ENCODE measurements at regions not wholly inside any gene's neighbourhood (a gene's known extent, or its start where the extent isn't known, plus 50 kb on each side); places are given as distances from the start of the nearest gene placed in this dataset.

DNA sequence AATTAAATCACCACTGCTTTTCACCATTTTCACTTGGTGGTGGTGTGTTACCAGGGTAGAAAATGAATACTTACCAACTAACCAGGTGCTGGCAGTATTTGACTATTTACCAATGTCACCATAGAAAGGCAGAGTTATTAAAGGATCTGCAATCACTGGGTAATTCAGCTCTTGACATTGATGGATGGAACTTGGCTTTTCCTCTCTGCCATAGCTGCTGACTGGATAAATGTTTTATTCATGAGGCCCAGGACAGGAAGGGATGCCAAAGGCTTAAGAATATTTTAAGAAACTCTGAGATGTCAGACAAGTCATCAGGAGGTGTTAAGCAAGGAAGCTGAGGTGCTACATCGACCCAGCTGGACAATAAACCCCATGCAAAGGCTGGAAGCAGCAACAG lies 495.5 kb upstream of the CFAP20DC start:
- Histone ChIP-seq H3K27ac (ENCODE audit: low read length) (no peak overlapping the region), H3K4me1 (ENCODE audit: control insufficient read depth, insufficient read depth, low read length) (no peaks in the 10 kb centered on the region), H3K9me3 (ENCODE audit: control insufficient read depth, low read depth, low read length) (no peaks in the 10 kb centered on the region), H3K27me3 (ENCODE audit: control insufficient read depth, insufficient read depth, low read length) (peaks cover 6% of the 10 kb centered on the region), H3K36me3 (ENCODE audit: control insufficient read depth, insufficient read depth, low read length) (no peaks in the 10 kb centered on the region), H3K4me3 (ENCODE audit: low read length) (no peak overlapping the region)
- WGBS (ENCODE audit: insufficient coverage, low lambda C conversion rate) = no CpG with 5 or more reads among the region's 1 CpG
- no peak for DNase-seq

- no peak for DNase-seq
- Histone ChIP-seq H3K36me3 (ENCODE audit: control insufficient read depth, insufficient read depth, low read length) (no peaks in the 10 kb centered on the region), H3K27ac (ENCODE audit: low read length) (no peak overlapping the region), H3K4me3 (ENCODE audit: low read length) (no peak overlapping the region), H3K9me3 (ENCODE audit: control insufficient read depth, low read depth, low read length) (no peaks in the 10 kb centered on the region), H3K4me1 (ENCODE audit: control insufficient read depth, insufficient read depth, low read length) (no peaks in the 10 kb centered on the region), H3K27me3 (ENCODE audit: control insufficient read depth, insufficient read depth, low read length) (peaks cover 6% of the 10 kb centered on the region)
- no CpG with 5 or more reads among the region's 3 CpGs for WGBS (ENCODE audit: insufficient coverage, low lambda C conversion rate)
These were observed 492.5 kb upstream of the CFAP20DC start for GRCh38 chr3:59542276-59542675.

DNA sequence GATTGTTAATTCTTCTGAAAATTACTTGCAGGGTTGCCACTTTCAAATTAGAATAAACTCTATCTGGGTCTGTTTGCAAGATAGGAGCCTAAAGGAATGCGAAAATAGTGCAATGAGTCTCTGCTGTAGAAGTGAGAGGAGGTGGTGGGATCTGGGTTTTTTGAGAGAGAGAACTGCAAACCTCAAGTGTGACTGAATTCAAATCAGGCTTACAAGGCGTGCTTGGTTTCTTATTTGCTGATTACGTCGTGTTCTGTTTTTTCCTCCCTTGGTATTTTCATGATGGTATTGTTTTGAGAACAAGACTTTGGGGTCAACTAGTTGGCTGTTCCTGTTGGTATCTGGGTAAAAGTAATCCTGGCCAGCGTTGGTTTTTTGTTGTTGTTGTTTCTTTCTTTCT lies 490.9 kb upstream of the CFAP20DC start:
- no peaks in the 10 kb centered on the region for H3K9me3 ChIP-seq (ENCODE audit: control insufficient read depth, low read depth, low read length)
- H3K27me3 ChIP-seq (ENCODE audit: control insufficient read depth, insufficient read depth, low read length) = peaks cover 6% of the 10 kb centered on the region
- 96% methylated on average over 2 of the region's 5 CpGs for WGBS (ENCODE audit: insufficient coverage, low lambda C conversion rate)
- H3K4me3 ChIP-seq (ENCODE audit: low read length) = no peak overlapping the region
- DNase-seq = no peak
- no peaks in the 10 kb centered on the region for H3K4me1 ChIP-seq (ENCODE audit: control insufficient read depth, insufficient read depth, low read length)
- no peaks in the 10 kb centered on the region for H3K36me3 ChIP-seq (ENCODE audit: control insufficient read depth, insufficient read depth, low read length)
- H3K27ac ChIP-seq (ENCODE audit: low read length) = no peak overlapping the region

DNA sequence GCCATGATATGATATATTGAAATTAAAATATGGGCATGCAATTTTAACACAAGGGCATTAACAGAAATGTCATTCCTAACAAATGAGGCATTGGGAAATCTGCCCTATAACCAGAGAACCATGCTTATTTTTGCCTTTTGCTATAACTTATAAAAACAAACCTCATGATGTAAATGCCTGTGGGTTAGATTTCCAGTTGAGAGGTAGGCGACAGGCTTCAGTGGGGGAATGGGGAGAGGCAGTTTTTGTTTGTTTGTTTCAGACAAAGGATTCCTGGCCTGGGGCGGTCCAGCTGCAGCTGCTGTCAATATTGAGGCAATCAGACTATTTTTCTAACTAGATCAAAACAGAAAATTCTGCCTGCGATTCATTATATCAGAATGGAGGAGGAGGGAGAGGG lies 490.4 kb upstream of the CFAP20DC start:
- Histone ChIP-seq H3K9me3 (ENCODE audit: control insufficient read depth, low read depth, low read length) (no peaks in the 10 kb centered on the region), H3K27ac (ENCODE audit: low read length) (no peak overlapping the region), H3K36me3 (ENCODE audit: control insufficient read depth, insufficient read depth, low read length) (no peaks in the 10 kb centered on the region), H3K4me1 (ENCODE audit: control insufficient read depth, insufficient read depth, low read length) (no peaks in the 10 kb centered on the region), H3K27me3 (ENCODE audit: control insufficient read depth, insufficient read depth, low read length) (peaks cover 3% of the 10 kb centered on the region), H3K4me3 (ENCODE audit: low read length) (no peak overlapping the region)
- 86% methylated on average over 2 of the region's 3 CpGs for WGBS (ENCODE audit: insufficient coverage, low lambda C conversion rate)
- no peak for DNase-seq

DNA sequence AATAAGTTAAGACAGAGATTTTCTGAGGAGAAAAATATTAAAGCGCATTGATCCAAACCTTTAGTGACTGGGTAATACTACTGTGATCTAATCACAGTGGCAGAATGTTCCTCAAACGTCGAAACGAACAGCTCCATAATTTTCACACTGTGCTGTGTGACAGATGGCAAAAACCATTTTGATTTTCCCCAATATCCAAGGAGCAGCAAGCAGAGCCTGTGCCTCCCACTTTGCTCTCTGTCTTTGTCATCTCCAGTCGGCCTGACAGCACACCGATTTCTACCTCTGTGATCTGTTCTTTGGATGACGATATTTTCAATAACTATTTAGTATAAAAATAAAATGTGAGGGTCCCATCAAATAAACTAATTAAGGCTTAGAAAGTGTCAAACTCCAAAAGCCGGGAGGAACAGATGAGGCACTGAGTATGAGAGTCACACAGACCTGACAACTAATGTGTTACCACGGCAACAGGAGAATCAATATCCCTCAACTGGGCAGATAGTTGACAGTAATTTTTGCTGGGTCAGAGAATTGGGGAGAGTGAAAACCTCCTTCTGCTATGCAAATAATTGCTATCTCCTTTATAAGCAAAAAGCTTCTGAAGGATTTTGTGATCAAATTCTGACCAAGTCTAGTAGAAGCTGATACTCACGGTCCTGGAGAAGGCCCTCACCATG lies 489.1 kb upstream of the CFAP20DC start:
- no peaks in the 10 kb centered on the region for H3K4me1 ChIP-seq (ENCODE audit: control insufficient read depth, insufficient read depth, low read length)
- 56% methylated on average over 3 of the region's 10 CpGs for whole genome bisulfite sequencing (ENCODE audit: insufficient coverage, low lambda C conversion rate)
- no peaks in the 10 kb centered on the region for H3K9me3 ChIP-seq (ENCODE audit: control insufficient read depth, low read depth, low read length)
- peaks cover 3% of the 10 kb centered on the region for H3K27me3 ChIP-seq (ENCODE audit: control insufficient read depth, insufficient read depth, low read length)
- H3K27ac ChIP-seq (ENCODE audit: low read length) = no peak overlapping the region
- H3K36me3 ChIP-seq (ENCODE audit: control insufficient read depth, insufficient read depth, low read length) = no peaks in the 10 kb centered on the region
- no peak overlapping the region for H3K4me3 ChIP-seq (ENCODE audit: low read length)
- no peak for DNase-seq

DNA sequence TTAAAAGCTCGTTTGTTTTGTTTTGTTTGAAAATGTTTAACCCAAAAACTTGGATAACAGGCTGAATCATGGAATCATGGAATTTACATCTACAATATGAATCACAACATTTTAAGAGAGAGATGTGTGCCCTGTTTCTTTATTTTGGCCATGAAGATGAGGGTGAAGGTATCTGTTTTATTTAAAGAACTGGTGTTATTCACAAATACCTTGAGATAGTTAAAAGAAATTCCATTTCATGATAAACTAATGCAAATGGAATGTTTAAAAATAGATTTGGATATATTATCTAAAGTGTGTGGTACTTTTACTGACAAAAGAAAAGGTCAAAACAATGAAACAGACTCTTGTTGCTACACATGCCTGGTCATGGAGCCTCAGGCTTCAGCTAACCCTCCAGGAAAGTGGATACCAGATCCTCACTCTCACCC lies 486.0 kb upstream of the CFAP20DC start:
- no peaks in the 10 kb centered on the region for H3K9me3 ChIP-seq (ENCODE audit: control insufficient read depth, low read depth, low read length)
- no peak overlapping the region for H3K27ac ChIP-seq (ENCODE audit: low read length)
- H3K4me1 ChIP-seq (ENCODE audit: control insufficient read depth, insufficient read depth, low read length) = no peaks in the 10 kb centered on the region
- no peak overlapping the region for H3K4me3 ChIP-seq (ENCODE audit: low read length)
- WGBS (ENCODE audit: insufficient coverage, low lambda C conversion rate) = no CpG with 5 or more reads among the region's 1 CpG
- DNase-seq = no peak
- H3K36me3 ChIP-seq (ENCODE audit: control insufficient read depth, insufficient read depth, low read length) = no peaks in the 10 kb centered on the region
- H3K27me3 ChIP-seq (ENCODE audit: control insufficient read depth, insufficient read depth, low read length) = no peaks in the 10 kb centered on the region

DNA sequence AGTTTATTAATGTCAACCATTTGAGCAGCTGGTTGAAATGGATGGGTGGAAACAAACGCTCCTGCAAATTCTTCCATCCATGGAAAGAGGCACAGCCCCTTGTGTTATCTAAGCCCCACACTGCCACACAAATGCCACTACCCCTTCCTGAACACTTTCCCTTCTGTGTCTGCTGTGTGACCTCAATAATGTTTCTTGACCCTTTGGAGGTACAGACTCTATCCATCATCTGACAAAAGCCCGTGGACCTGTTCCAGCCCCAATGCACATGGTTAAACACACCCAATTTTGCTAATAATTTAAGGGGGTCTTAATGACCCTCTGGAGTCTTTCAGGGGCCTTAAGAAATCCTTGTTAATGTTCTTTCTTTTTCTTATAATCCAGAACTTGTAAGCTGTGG lies 482.2 kb upstream of the CFAP20DC start:
- DNase-seq = no peak
- Histone ChIP-seq H3K27ac (ENCODE audit: low read length) (no peak overlapping the region), H3K4me1 (ENCODE audit: control insufficient read depth, insufficient read depth, low read length) (no peaks in the 10 kb centered on the region), H3K4me3 (ENCODE audit: low read length) (no peak overlapping the region), H3K9me3 (ENCODE audit: control insufficient read depth, low read depth, low read length) (no peaks in the 10 kb centered on the region), H3K27me3 (ENCODE audit: control insufficient read depth, insufficient read depth, low read length) (no peaks in the 10 kb centered on the region), H3K36me3 (ENCODE audit: control insufficient read depth, insufficient read depth, low read length) (no peaks in the 10 kb centered on the region)
- WGBS (ENCODE audit: insufficient coverage, low lambda C conversion rate) = no CpG with 5 or more reads among the region's 2 CpGs

- no CpG with 5 or more reads among the region's 3 CpGs for WGBS (ENCODE audit: insufficient coverage, low lambda C conversion rate)
- DNase-seq = no peak
- Histone ChIP-seq H3K27me3 (ENCODE audit: control insufficient read depth, insufficient read depth, low read length) (no peaks in the 10 kb centered on the region), H3K4me3 (ENCODE audit: low read length) (no peak overlapping the region), H3K36me3 (ENCODE audit: control insufficient read depth, insufficient read depth, low read length) (no peaks in the 10 kb centered on the region), H3K9me3 (ENCODE audit: control insufficient read depth, low read depth, low read length) (no peaks in the 10 kb centered on the region), H3K27ac (ENCODE audit: low read length) (no peak overlapping the region), H3K4me1 (ENCODE audit: control insufficient read depth, insufficient read depth, low read length) (no peaks in the 10 kb centered on the region)
These were observed 481.4 kb upstream of the CFAP20DC start for GRCh38 chr3:59531066-59531745.

DNA sequence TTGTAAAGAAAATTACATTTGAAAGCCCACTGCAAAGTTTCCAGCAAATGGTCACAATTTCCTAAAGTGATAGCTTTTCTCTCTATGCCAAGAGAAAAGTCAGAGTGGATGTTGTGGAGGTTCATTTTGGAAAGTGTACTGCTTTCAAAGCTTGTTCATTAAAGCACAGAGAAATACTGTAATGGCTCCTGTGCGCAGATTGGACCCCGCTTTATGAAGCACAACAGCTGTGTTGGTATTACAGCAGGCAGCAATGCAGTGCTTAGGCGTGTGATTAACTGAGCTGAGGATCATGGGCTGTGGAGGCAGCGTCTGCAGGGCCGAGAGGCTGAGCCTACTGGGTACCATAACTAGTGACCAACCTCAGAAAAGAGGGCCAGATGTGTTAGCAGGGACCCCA lies 478.4 kb upstream of the CFAP20DC start:
- Histone ChIP-seq H3K4me1 (ENCODE audit: control insufficient read depth, insufficient read depth, low read length) (no peaks in the 10 kb centered on the region), H3K4me3 (ENCODE audit: low read length) (no peak overlapping the region), H3K27ac (ENCODE audit: low read length) (no peak overlapping the region), H3K36me3 (ENCODE audit: control insufficient read depth, insufficient read depth, low read length) (no peaks in the 10 kb centered on the region), H3K9me3 (ENCODE audit: control insufficient read depth, low read depth, low read length) (no peaks in the 10 kb centered on the region), H3K27me3 (ENCODE audit: control insufficient read depth, insufficient read depth, low read length) (no peaks in the 10 kb centered on the region)
- DNase-seq = no peak
- no CpG with 5 or more reads among the region's 5 CpGs for WGBS (ENCODE audit: insufficient coverage, low lambda C conversion rate)

DNA sequence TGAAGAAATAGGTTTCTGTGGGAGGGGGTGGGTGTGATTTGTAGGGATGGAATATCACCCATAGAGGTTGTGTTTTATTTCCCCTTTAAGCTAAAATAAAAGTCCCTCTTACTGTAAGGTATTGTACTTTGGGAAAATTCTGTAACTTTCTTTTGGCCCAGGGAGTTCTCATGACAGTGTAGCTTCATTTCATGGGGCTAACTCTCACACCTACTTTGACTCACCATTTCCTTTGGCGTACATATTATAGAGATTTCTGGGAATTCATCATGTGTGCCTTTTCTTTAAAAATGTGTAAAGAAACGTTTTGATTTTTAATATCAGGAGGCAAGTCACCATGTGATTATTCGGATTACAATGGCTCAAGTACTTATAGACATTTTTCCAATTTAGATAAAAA lies 477.7 kb upstream of the CFAP20DC start:
- Histone ChIP-seq H3K27ac (ENCODE audit: low read length) (no peak overlapping the region), H3K36me3 (ENCODE audit: control insufficient read depth, insufficient read depth, low read length) (no peaks in the 10 kb centered on the region), H3K27me3 (ENCODE audit: control insufficient read depth, insufficient read depth, low read length) (no peaks in the 10 kb centered on the region), H3K4me1 (ENCODE audit: control insufficient read depth, insufficient read depth, low read length) (no peaks in the 10 kb centered on the region), H3K4me3 (ENCODE audit: low read length) (no peak overlapping the region), H3K9me3 (ENCODE audit: control insufficient read depth, low read depth, low read length) (no peaks in the 10 kb centered on the region)
- WGBS (ENCODE audit: insufficient coverage, low lambda C conversion rate) = 89% methylated on average over 1 of the region's 3 CpGs
- DNase-seq = no peak

DNA sequence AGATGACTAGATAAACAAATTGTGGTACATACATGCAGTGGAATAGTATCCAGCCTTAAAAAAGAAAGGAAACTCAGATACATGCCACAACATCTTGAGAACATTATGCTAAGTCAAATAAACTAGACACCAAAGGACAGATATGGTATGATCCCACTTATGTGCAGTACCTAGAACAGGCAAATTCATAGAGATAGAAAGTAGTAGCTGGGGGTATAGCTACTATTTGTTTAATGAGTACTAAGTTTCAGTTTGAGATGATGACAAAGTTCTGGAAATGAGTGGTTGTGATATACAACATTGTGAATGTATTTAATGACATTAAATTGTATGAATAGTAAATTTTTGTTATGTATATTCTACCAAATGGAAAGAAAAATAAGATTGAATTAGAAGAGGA lies 477.2 kb upstream of the CFAP20DC start:
- H3K4me1 ChIP-seq (ENCODE audit: control insufficient read depth, insufficient read depth, low read length) = no peaks in the 10 kb centered on the region
- H3K27ac ChIP-seq (ENCODE audit: low read length) = no peak overlapping the region
- no peak for DNase-seq
- H3K36me3 ChIP-seq (ENCODE audit: control insufficient read depth, insufficient read depth, low read length) = no peaks in the 10 kb centered on the region
- H3K9me3 ChIP-seq (ENCODE audit: control insufficient read depth, low read depth, low read length) = no peaks in the 10 kb centered on the region
- no peaks in the 10 kb centered on the region for H3K27me3 ChIP-seq (ENCODE audit: control insufficient read depth, insufficient read depth, low read length)
- H3K4me3 ChIP-seq (ENCODE audit: low read length) = no peak overlapping the region

Data from large intestine (tissue), 3 donors.